ENCODE measurements at regions not wholly inside any gene's neighbourhood (a gene's known extent, or its start where the extent isn't known, plus 50 kb on each side); places are given as distances from the start of the nearest gene placed in this dataset.

DNA sequence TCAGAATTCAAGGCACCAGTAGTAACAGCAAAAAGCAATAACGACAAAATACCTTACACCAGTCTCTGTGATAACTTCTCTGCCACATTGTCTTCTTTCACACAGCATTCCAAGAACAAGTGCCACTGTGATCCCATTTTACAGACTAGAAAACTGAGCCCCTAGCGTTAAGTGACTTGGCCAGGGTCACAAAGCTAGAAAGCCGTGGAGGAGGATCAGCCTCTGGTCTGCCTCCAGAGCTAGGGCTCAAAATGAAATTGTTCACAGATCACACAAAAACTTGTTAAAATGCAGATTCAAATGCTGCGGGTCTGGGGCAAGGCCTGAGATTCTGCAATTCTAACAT is 154.1 kb downstream of the FAM114A2 start:
- no peak for DNase-seq (ENCODE audit: low spot score)
- in situ Hi-C loops (cut with MboI; ENCODE audit: low pct_unique_long_range_greater_than_20kb, low sequenced_read_pairs, unreplicated experiment): no loop called here

DNA sequence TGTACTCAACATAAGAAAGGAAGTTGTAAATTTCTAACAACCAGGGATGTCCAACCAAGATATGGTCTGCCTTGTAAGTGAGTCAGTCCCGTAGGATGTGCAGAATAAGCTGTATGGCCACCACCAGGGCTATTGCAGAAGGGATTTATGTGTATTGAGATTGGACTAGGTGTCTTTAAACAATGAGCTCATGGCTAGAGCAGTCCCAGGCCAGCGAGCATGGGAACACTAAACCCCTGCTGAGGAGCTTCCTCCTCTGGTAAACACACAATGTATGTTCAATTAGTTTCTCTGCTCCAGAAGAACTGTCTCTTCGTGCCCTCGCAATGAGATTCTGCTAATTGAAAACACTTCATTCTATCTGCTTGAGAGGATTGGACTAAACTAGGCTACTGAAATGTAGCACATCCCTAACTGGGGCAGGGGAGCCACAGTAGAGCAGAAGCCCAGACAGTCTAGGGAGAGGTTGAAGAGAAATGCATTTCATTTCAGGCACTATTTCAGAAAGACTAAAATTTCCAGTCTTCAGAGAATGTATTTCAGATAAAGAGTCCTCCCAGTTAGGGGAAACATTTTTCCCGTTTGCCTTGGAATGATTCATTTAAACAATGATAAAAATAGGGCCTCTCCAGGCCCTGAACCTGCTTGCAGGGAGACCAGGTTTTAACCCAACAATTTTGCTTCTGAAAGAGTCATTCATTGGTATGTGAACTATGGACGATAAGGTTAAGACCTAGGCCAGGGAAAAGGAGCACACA is 154.7 kb downstream of the FAM114A2 start:
- in situ Hi-C loops (cut with MboI; ENCODE audit: low pct_unique_long_range_greater_than_20kb, low sequenced_read_pairs, unreplicated experiment): no loop called here
- TF ChIP-seq, protein P1, sequence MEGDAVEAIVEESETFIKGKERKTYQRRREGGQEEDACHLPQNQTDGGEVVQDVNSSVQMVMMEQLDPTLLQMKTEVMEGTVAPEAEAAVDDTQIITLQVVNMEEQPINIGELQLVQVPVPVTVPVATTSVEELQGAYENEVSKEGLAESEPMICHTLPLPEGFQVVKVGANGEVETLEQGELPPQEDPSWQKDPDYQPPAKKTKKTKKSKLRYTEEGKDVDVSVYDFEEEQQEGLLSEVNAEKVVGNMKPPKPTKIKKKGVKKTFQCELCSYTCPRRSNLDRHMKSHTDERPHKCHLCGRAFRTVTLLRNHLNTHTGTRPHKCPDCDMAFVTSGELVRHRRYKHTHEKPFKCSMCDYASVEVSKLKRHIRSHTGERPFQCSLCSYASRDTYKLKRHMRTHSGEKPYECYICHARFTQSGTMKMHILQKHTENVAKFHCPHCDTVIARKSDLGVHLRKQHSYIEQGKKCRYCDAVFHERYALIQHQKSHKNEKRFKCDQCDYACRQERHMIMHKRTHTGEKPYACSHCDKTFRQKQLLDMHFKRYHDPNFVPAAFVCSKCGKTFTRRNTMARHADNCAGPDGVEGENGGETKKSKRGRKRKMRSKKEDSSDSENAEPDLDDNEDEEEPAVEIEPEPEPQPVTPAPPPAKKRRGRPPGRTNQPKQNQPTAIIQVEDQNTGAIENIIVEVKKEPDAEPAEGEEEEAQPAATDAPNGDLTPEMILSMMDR (IDR thresholded peaks at IDR 0.05; ENCODE audit: extremely low read depth, insufficient read depth, missing control alignments): no peak
- DNase-seq (ENCODE audit: low spot score): no peak

More for the DNA sequence above, 154.1 kb downstream of the FAM114A2 start:
- TF ChIP-seq, protein P1 (IDR thresholded peaks at IDR 0.05; ENCODE audit: extremely low read depth, insufficient read depth, missing control alignments): no peak

DNA sequence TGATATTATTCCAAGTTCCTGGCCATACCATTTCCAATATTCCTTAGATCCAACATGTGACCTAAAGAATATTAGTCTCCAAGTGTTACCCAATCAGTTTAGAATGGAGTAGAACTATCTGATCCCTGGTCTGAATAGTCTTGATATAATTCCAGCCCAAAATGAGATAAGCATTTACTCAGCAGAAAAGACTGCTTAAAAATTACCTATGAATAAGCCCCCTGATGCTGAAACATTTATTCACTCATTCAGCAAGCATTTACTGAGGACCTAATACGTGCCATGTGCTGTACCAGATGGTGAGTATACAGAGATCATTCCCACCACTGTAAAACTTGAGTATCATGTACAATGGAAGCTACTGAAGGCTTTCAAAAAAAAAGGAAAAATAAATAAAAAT is 157.0 kb downstream of the FAM114A2 start:
- TF ChIP-seq, protein P1 (IDR thresholded peaks at IDR 0.05; ENCODE audit: extremely low read depth, insufficient read depth, missing control alignments): no peak
- no peak for DNase-seq (ENCODE audit: low spot score)
- in situ Hi-C loops (cut with MboI; ENCODE audit: low pct_unique_long_range_greater_than_20kb, low sequenced_read_pairs, unreplicated experiment): no loop called here

DNA sequence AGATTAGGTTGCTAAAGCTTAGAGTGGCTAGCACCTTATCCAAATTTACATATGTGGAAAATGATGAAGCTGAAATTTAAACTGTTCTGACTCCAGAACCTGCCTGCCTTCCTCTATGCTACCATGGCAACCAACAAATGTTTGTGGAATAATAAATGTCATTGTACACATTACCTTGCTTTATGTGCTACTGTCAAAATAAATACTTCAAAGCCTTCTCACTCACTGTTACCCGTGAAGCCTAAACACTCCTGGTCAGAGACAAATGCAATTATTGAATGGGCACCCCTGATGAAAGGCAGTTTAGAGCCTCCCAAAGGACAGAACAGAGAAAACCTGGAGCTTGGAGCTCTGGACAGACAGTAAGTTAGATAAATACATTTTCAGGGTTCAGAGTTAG is 158.6 kb downstream of the FAM114A2 start:
- TF ChIP-seq, protein P1 (IDR thresholded peaks at IDR 0.05; ENCODE audit: extremely low read depth, insufficient read depth, missing control alignments): no peak
- no peak for DNase-seq (ENCODE audit: low spot score)
- in situ Hi-C loops (cut with MboI; ENCODE audit: low pct_unique_long_range_greater_than_20kb, low sequenced_read_pairs, unreplicated experiment): no loop called here

DNA sequence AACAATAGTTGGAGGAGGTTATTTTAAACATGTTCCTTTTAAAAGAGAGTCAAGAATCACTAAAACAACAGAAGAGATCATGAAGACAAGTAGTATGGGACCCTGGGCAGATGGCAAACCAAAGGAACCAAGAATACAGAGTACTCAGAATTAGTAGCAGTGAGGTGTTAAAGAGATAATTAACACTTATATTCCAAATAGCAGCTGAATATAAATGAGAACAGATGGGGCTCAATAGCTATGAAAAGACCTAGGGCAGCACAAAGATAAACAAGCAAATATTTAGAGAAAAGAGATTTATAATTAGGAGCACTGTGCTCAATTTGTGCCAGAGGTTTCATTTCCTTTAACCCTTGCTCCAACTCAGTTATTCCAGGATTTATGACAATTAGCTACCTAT is 159.1 kb downstream of the FAM114A2 start:
- TF ChIP-seq, protein P1 (IDR thresholded peaks at IDR 0.05; ENCODE audit: extremely low read depth, insufficient read depth, missing control alignments): no peak
- in situ Hi-C loops (cut with MboI; ENCODE audit: low pct_unique_long_range_greater_than_20kb, low sequenced_read_pairs, unreplicated experiment): no loop called here

DNA sequence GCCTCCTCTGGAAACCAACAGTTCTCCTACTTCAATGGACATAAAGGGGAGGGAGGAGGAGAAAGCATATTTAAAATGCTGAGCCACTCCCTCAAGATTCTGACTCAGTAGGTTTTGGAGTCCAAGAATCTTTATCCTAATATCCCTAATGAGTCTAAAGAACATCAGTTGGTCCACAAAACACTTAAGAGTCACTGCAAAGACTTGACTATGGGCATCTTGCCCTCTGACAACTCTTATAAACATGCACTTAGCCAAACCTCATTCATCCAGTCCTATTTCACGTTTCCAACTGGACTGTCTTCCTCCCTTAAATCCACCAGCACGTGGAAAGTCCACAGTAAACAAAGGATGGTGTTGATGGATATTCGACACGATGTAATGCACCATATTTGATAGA is 172.5 kb downstream of the FAM114A2 start:
- in situ Hi-C loops (cut with MboI; ENCODE audit: low pct_unique_long_range_greater_than_20kb, low sequenced_read_pairs, unreplicated experiment): no loop called here
- TF ChIP-seq, protein P1 (IDR thresholded peaks at IDR 0.05; ENCODE audit: extremely low read depth, insufficient read depth, missing control alignments): no peak
- DNase-seq (ENCODE audit: low spot score): no peak

More for the DNA sequence above, 159.1 kb downstream of the FAM114A2 start:
- no peak for DNase-seq (ENCODE audit: low spot score)

All from GM13977 (cell line).